ENCODE measurements at regions not wholly inside any gene's neighbourhood (a gene's known extent, or its start where the extent isn't known, plus 50 kb on each side); places are given as distances from the start of the nearest gene placed in this dataset.

- no peak for DNase-seq
Observed at GRCh38 chr16:6105115-6105514, 1007.5 kb upstream of the EEF2KMT start.

- DNase-seq: no peak
Observed at GRCh38 chr16:6104428-6104827, 1006.8 kb upstream of the EEF2KMT start.

GRCh38 chr16:6103561-6103960 lies 1006.0 kb upstream of the EEF2KMT start:
- DNase-seq: no peak

- no peak for DNase-seq
Observed at GRCh38 chr16:6099102-6099501, 1001.5 kb upstream of the EEF2KMT start.

- no peak for DNase-seq
Observed at GRCh38 chr16:6096931-6097670, 999.5 kb upstream of the EEF2KMT start.

- no peak for DNase-seq
Observed at GRCh38 chr16:6095414-6095813, 997.8 kb upstream of the EEF2KMT start.

GRCh38 chr16:6091021-6091420 lies 993.4 kb upstream of the EEF2KMT start:
- no peak for DNase-seq

GRCh38 chr16:6081320-6081976 lies 983.9 kb upstream of the EEF2KMT start:
- DNase-seq: peak; percentile 23

GRCh38 chr16:6076631-6077030 lies 979.0 kb upstream of the EEF2KMT start:
- no peak for DNase-seq

GRCh38 chr16:6068063-6068462 lies 970.5 kb upstream of the EEF2KMT start:
- DNase-seq: no peak

GRCh38 chr16:6066652-6067051 lies 969.1 kb upstream of the EEF2KMT start:
- DNase-seq: no peak

- no peak for DNase-seq
Observed at GRCh38 chr16:6063526-6063925, 965.9 kb upstream of the EEF2KMT start.

GRCh38 chr16:6059671-6060070 lies 962.1 kb upstream of the EEF2KMT start:
- no peak for DNase-seq

GRCh38 chr16:6057821-6058220 lies 960.2 kb upstream of the EEF2KMT start:
- DNase-seq: no peak

GRCh38 chr16:6048017-6048416 lies 950.4 kb upstream of the EEF2KMT start:
- no peak for DNase-seq

GRCh38 chr16:6047325-6047724 lies 949.7 kb upstream of the EEF2KMT start:
- no peak for DNase-seq

- DNase-seq: no peak
Observed at GRCh38 chr16:6038941-6039645, 941.5 kb upstream of the EEF2KMT start.

- DNase-seq: no peak
Observed at GRCh38 chr16:6035161-6035560, 937.6 kb upstream of the EEF2KMT start.

- no peak for DNase-seq
Observed at GRCh38 chr16:6034511-6034910, 936.9 kb upstream of the EEF2KMT start.

GRCh38 chr16:6032438-6032837 lies 934.8 kb upstream of the EEF2KMT start:
- no peak for DNase-seq

- no peak for DNase-seq
Observed at GRCh38 chr16:6031567-6031966, 934.0 kb upstream of the EEF2KMT start.

GRCh38 chr16:6031102-6031501 lies 933.5 kb upstream of the EEF2KMT start:
- no peak for DNase-seq

GRCh38 chr16:6027733-6028132 lies 930.1 kb upstream of the EEF2KMT start:
- no peak for DNase-seq

- DNase-seq: no peak
Observed at GRCh38 chr16:6023449-6023848, 925.9 kb upstream of the EEF2KMT start.

Data from right hindlimb (tissue), 1 donor.